ENCODE measurements at regions not wholly inside any gene's neighbourhood (a gene's known extent, or its start where the extent isn't known, plus 50 kb on each side); places are given as distances from the start of the nearest gene placed in this dataset.
A peak's percentile ranks its signal among the peaks of the same experiment; 100 is the strongest.

DNA sequence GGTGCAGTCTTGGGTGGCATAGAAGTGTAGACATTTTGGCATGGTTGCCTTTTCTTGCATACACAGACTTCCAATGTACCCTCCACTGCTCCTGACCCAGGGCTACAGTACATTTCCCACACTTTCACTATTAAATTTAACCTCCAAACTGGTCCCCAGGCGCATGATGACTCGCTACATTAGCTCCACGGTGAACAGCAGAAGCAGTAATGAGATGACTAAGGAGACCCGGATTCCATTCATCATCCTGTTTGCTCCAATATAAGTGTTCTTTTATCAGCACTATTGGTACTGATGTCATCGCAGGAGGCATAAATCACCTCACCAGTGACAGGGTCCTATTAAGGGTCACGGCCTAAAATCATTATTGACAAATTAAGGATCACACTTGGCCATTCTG lies 316.5 kb downstream of the EN1 start:
- no peaks in the 10 kb centered on the region for H3K4me1 Mint-ChIP-seq
- Histone ChIP-seq H3K9me3 (ENCODE audit: control insufficient read depth in 2 of 2, low read length in 2 of 2) (no peaks in the 10 kb centered on the region), H3K36me3 (ENCODE audit: control insufficient read depth, insufficient read depth, low read length) (no peaks in the 10 kb centered on the region), H3K27me3 (ENCODE audit: control insufficient read depth, insufficient read depth, low read length) (no peaks in the 10 kb centered on the region), H3K27ac (ENCODE audit: insufficient read depth, low read length, poor library complexity, severe bottlenecking) (no peak overlapping the region), H3K4me1 (ENCODE audit: control insufficient read depth, insufficient read depth, low read length, poor library complexity, severe bottlenecking) (no peaks in the 10 kb centered on the region), H3K4me3 (ENCODE audit: low read depth, low read length) (no peak overlapping the region)
- H3K4me3 Mint-ChIP-seq: no peak overlapping the region
- H3K27me3 Mint-ChIP-seq: peaks cover 5% of the 10 kb centered on the region
- H3K9me3 Mint-ChIP-seq: peaks cover 0 to 2% (median 0%) of the 10 kb centered on the region in 7 donors
- no peak for ATAC-seq (ENCODE audit: low read depth in 2 of 2)
- no peaks in the 10 kb centered on the region for H3K36me3 Mint-ChIP-seq
- DNase-seq: no peak
- no peak overlapping the region for H3K27ac Mint-ChIP-seq

DNA sequence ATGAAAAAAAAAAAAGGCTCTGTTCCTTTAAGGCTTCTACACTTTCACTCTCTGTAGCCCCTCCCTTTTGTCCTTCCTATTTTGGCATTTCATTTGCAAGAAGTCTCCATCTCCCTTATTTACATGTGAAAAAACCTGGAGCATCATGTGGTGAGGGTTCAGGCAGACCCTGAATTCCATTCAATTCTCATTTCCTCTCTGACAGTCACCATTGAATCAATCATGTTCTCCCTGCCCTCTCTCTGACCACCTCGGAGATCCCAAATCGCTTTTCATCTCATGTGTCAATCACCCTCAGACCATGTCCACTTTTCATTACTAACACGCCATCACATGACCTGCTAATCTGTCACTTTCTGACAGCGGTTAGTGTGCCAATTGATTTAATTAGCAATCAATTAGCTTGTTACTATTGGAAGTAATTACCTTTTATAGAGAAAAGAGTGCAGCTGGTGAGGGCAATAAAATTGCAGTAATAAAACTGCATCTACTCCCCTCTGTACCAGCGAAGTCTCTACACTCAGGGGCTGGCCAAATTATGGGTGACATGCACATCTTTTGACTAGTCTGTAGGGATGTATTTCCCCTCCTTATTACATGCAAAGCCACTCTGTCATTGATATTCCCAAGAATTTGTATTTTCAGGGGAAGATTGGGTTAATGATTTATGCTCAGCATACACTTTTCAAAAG lies 317.4 kb downstream of the EN1 start:
- Histone ChIP-seq H3K4me3 (ENCODE audit: low read depth, low read length) (no peak overlapping the region), H3K27ac (ENCODE audit: insufficient read depth, low read length, poor library complexity, severe bottlenecking) (no peak overlapping the region), H3K4me1 (ENCODE audit: control insufficient read depth, insufficient read depth, low read length, poor library complexity, severe bottlenecking) (no peaks in the 10 kb centered on the region), H3K27me3 (ENCODE audit: control insufficient read depth, insufficient read depth, low read length) (no peaks in the 10 kb centered on the region), H3K9me3 (ENCODE audit: control insufficient read depth in 2 of 2, low read length in 2 of 2) (no peaks in the 10 kb centered on the region), H3K36me3 (ENCODE audit: control insufficient read depth, insufficient read depth, low read length) (no peaks in the 10 kb centered on the region)
- Mint-ChIP-seq H3K4me1 (no peaks in the 10 kb centered on the region), H3K27ac (no peak overlapping the region), H3K36me3 (no peaks in the 10 kb centered on the region), H3K4me3 (peak overlapping the region in 1 of 4 donors; percentile 12), H3K27me3 (peaks cover under 1% of the 10 kb centered on the region), H3K9me3 (peaks cover 0 to 2% (median 0%) of the 10 kb centered on the region in 7 donors)
- ATAC-seq (ENCODE audit: low read depth in 2 of 2) (no peak), DNase-seq (no peak)

DNA sequence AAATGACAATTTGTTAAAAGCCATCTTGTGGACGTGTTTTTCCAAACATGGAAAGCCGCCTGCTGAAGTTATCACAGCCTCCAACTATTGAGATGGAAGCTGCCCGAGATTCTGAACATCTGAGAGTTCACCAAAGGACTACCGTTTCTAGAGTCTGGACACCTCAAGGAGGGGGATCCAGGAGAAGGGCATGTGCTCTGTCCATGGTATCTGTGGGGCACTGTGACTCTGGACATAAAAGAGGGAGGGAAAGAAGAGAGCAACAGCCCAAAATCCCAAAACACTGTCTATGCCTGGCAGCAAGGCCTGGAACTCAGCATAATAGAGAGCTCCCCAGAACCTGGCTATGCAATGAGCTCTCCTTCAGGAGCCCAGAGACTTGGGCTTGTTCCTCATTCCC lies 319.9 kb downstream of the EN1 start:
- no peak overlapping the region for H3K27ac ChIP-seq (ENCODE audit: insufficient read depth, low read length, poor library complexity, severe bottlenecking)
- Mint-ChIP-seq H3K9me3 (peaks cover 0 to 2% (median 0%) of the 10 kb centered on the region in 7 donors), H3K27me3 (no peaks in the 10 kb centered on the region), H3K36me3 (no peaks in the 10 kb centered on the region), H3K4me3 (no peak overlapping the region), H3K27ac (no peak overlapping the region), H3K4me1 (no peaks in the 10 kb centered on the region)
- H3K4me3 ChIP-seq (ENCODE audit: low read depth, low read length): no peak overlapping the region
- no peaks in the 10 kb centered on the region for H3K4me1 ChIP-seq (ENCODE audit: control insufficient read depth, insufficient read depth, low read length, poor library complexity, severe bottlenecking)
- H3K36me3 ChIP-seq (ENCODE audit: control insufficient read depth, insufficient read depth, low read length): no peaks in the 10 kb centered on the region
- no peaks in the 10 kb centered on the region for H3K27me3 ChIP-seq (ENCODE audit: control insufficient read depth, insufficient read depth, low read length)
- ATAC-seq (ENCODE audit: low read depth in 2 of 2) (no peak), DNase-seq (no peak)
- H3K9me3 ChIP-seq (ENCODE audit: control insufficient read depth in 2 of 2, low read length in 2 of 2): no peaks in the 10 kb centered on the region

- Histone ChIP-seq H3K4me1 (ENCODE audit: control insufficient read depth, insufficient read depth, low read length, poor library complexity, severe bottlenecking) (no peaks in the 10 kb centered on the region), H3K9me3 (ENCODE audit: control insufficient read depth in 2 of 2, low read length in 2 of 2) (peaks cover 2 to 10% of the 10 kb centered on the region in 2 experiments), H3K27me3 (ENCODE audit: control insufficient read depth, insufficient read depth, low read length) (no peaks in the 10 kb centered on the region), H3K27ac (ENCODE audit: insufficient read depth, low read length, poor library complexity, severe bottlenecking) (no peak overlapping the region), H3K4me3 (ENCODE audit: low read depth, low read length) (no peak overlapping the region), H3K36me3 (ENCODE audit: control insufficient read depth, insufficient read depth, low read length) (no peaks in the 10 kb centered on the region)
- Mint-ChIP-seq H3K36me3 (no peaks in the 10 kb centered on the region), H3K9me3 (peaks cover 0 to 16% (median 4%) of the 10 kb centered on the region in 7 donors), H3K4me3 (no peak overlapping the region), H3K27me3 (no peaks in the 10 kb centered on the region), H3K4me1 (no peaks in the 10 kb centered on the region), H3K27ac (no peak overlapping the region)
- ATAC-seq (ENCODE audit: low read depth in 2 of 2): no peak
- DNase-seq: no peak
Observed at GRCh38 chr2:118525346-118525745, 322.1 kb downstream of the EN1 start.

- H3K27me3 ChIP-seq (ENCODE audit: control insufficient read depth, insufficient read depth, low read length): no peaks in the 10 kb centered on the region
- peaks cover 0 to 17% (median 4%) of the 10 kb centered on the region in 7 donors for H3K9me3 Mint-ChIP-seq
- ATAC-seq (ENCODE audit: low read depth in 2 of 2) (no peak), DNase-seq (no peak)
- no peaks in the 10 kb centered on the region for H3K27me3 Mint-ChIP-seq
- no peak overlapping the region for H3K4me3 Mint-ChIP-seq
- no peaks in the 10 kb centered on the region for H3K4me1 Mint-ChIP-seq
- no peak overlapping the region for H3K27ac Mint-ChIP-seq
- no peak overlapping the region for H3K27ac ChIP-seq (ENCODE audit: insufficient read depth, low read length, poor library complexity, severe bottlenecking)
- H3K36me3 ChIP-seq (ENCODE audit: control insufficient read depth, insufficient read depth, low read length): no peaks in the 10 kb centered on the region
- H3K4me1 ChIP-seq (ENCODE audit: control insufficient read depth, insufficient read depth, low read length, poor library complexity, severe bottlenecking): no peaks in the 10 kb centered on the region
- no peak overlapping the region for H3K4me3 ChIP-seq (ENCODE audit: low read depth, low read length)
- no peaks in the 10 kb centered on the region for H3K36me3 Mint-ChIP-seq
- H3K9me3 ChIP-seq (ENCODE audit: control insufficient read depth in 2 of 2, low read length in 2 of 2): peaks cover 2 to 10% of the 10 kb centered on the region in 2 experiments
Observed at GRCh38 chr2:118524911-118525310, 322.5 kb downstream of the EN1 start.

DNA sequence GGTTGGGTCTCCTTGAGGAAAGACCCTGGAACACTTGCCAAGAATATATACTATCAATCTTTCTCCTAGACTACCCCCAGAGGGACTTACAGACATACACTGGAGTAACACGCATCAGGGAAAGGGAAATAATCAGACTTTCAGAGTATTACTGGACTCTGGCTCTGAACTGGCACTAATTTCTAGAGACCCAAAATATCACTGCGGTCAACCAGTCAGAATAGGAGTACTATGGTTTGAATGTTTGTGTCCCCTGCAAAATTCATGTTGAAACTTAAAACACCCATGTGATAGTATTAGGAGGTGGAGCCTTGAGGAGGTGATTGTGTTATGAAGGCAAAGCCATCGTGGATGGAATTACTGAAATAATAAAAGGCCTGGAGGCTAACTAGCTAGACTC lies 323.7 kb downstream of the EN1 start:
- H3K36me3 ChIP-seq (ENCODE audit: control insufficient read depth, insufficient read depth, low read length): no peaks in the 10 kb centered on the region
- H3K27me3 ChIP-seq (ENCODE audit: control insufficient read depth, insufficient read depth, low read length): no peaks in the 10 kb centered on the region
- H3K27me3 Mint-ChIP-seq: no peaks in the 10 kb centered on the region
- peaks cover 2 to 10% of the 10 kb centered on the region in 2 experiments for H3K9me3 ChIP-seq (ENCODE audit: control insufficient read depth in 2 of 2, low read length in 2 of 2)
- H3K27ac Mint-ChIP-seq: no peak overlapping the region
- no peak for DNase-seq
- H3K9me3 Mint-ChIP-seq: peaks cover 0 to 18% (median 4%) of the 10 kb centered on the region in 7 donors
- no peak overlapping the region for H3K27ac ChIP-seq (ENCODE audit: insufficient read depth, low read length, poor library complexity, severe bottlenecking)
- H3K4me3 Mint-ChIP-seq: no peak overlapping the region
- H3K36me3 Mint-ChIP-seq: no peaks in the 10 kb centered on the region
- no peaks in the 10 kb centered on the region for H3K4me1 Mint-ChIP-seq
- H3K4me3 ChIP-seq (ENCODE audit: low read depth, low read length): no peak overlapping the region
- no peaks in the 10 kb centered on the region for H3K4me1 ChIP-seq (ENCODE audit: control insufficient read depth, insufficient read depth, low read length, poor library complexity, severe bottlenecking)
- ATAC-seq (ENCODE audit: low read depth in 2 of 2): no peak

DNA sequence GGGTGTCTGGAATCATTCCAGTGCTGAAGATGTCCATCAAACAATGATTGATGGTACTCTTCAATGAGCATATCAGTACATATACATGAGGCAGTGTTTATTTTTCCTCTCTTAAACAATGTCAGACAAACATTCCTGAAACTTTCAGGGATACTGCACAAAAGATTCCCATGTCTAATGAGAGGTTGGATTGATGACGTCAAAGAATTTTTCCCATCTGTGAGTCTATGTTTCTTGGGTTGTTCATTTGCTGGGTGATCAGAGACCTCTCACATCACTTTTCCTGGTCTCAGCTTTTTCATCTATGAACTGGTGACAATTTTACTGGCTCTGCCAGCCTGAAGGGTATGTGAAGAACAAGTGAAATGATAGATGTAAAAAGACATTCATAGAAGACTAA lies 325.5 kb downstream of the EN1 start:
- Mint-ChIP-seq H3K9me3 (peaks cover 0 to 21% (median 4%) of the 10 kb centered on the region in 7 donors), H3K27ac (no peak overlapping the region), H3K27me3 (no peaks in the 10 kb centered on the region), H3K4me3 (no peak overlapping the region), H3K4me1 (no peaks in the 10 kb centered on the region), H3K36me3 (no peaks in the 10 kb centered on the region)
- no peak overlapping the region for H3K4me3 ChIP-seq (ENCODE audit: low read depth, low read length)
- ATAC-seq (ENCODE audit: low read depth in 2 of 2) (no peak), DNase-seq (no peak)
- H3K36me3 ChIP-seq (ENCODE audit: control insufficient read depth, insufficient read depth, low read length): no peaks in the 10 kb centered on the region
- no peaks in the 10 kb centered on the region for H3K4me1 ChIP-seq (ENCODE audit: control insufficient read depth, insufficient read depth, low read length, poor library complexity, severe bottlenecking)
- no peaks in the 10 kb centered on the region for H3K27me3 ChIP-seq (ENCODE audit: control insufficient read depth, insufficient read depth, low read length)
- H3K9me3 ChIP-seq (ENCODE audit: control insufficient read depth in 2 of 2, low read length in 2 of 2): peaks cover 2 to 10% of the 10 kb centered on the region in 2 experiments
- H3K27ac ChIP-seq (ENCODE audit: insufficient read depth, low read length, poor library complexity, severe bottlenecking): no peak overlapping the region

DNA sequence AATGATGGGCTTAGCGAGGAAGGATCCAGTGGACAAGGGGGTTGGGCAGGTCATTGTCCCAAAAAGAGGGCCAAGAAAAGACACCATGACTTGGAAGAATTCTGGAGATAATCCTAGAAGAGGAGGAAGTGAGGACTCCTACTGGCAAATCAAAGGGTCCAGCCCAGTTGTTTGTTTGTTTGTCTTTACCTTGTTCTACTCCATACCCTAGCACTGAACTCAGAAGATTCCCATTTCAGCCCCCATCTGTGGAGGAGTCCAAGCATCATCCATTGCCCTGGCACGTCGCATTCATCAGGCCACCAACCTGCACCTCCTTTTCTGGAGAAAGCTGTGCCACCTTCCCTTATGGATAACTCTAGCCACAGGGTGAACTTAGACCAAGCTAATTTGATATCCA lies 326.2 kb downstream of the EN1 start:
- Mint-ChIP-seq H3K4me1 (no peaks in the 10 kb centered on the region), H3K36me3 (no peaks in the 10 kb centered on the region), H3K4me3 (no peak overlapping the region), H3K9me3 (peaks cover 0 to 21% (median 4%) of the 10 kb centered on the region in 7 donors), H3K27ac (no peak overlapping the region), H3K27me3 (no peaks in the 10 kb centered on the region)
- peaks cover 2 to 10% of the 10 kb centered on the region in 2 experiments for H3K9me3 ChIP-seq (ENCODE audit: control insufficient read depth in 2 of 2, low read length in 2 of 2)
- H3K27ac ChIP-seq (ENCODE audit: insufficient read depth, low read length, poor library complexity, severe bottlenecking): no peak overlapping the region
- H3K36me3 ChIP-seq (ENCODE audit: control insufficient read depth, insufficient read depth, low read length): no peaks in the 10 kb centered on the region
- no peaks in the 10 kb centered on the region for H3K27me3 ChIP-seq (ENCODE audit: control insufficient read depth, insufficient read depth, low read length)
- H3K4me1 ChIP-seq (ENCODE audit: control insufficient read depth, insufficient read depth, low read length, poor library complexity, severe bottlenecking): no peaks in the 10 kb centered on the region
- DNase-seq: no peak
- no peak for ATAC-seq (ENCODE audit: low read depth in 2 of 2)
- H3K4me3 ChIP-seq (ENCODE audit: low read depth, low read length): no peak overlapping the region
